ENCODE measurements at regions not wholly inside any gene's neighbourhood (a gene's known extent, or its start where the extent isn't known, plus 50 kb on each side); places are given as distances from the start of the nearest gene placed in this dataset.

DNA sequence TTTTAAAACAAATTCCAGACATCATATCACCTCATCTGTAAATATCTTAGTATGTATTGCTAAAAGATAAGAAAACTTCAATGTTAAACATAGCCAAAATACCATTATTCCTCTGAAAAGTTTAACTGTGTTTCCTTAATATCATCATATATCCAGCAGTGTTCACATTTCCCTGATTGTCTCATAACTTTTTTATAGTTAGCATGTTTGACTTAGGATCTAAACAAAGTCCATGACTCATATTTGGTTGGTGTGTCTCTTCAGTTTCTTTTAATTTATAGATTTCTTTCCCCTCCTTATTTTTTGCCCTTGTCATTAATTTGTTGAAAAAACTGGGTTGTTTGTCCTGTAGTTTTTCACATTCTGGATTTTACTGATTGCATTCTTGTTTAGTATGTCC lies 163.0 kb downstream of the RPS12 start:
- no peak for DNase-seq

DNA sequence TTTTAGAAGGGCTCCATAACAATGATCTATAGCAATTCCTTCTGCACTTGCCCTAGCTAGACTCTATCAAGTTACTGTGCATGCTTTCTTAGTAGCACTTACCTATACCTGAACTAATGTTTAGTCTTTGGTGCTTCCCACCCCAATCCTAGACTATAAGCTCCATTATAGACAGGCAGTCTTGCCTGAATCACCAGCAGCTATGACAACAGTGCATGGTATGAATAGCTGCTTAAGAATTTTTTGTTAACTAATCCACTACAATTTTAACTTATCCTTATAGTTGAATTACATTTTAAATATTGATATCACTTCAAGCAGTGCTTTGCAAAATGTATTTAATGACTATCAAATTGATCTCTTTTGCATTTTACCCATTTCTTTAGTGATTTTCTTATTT lies 164.3 kb downstream of the RPS12 start:
- no peak for DNase-seq

DNA sequence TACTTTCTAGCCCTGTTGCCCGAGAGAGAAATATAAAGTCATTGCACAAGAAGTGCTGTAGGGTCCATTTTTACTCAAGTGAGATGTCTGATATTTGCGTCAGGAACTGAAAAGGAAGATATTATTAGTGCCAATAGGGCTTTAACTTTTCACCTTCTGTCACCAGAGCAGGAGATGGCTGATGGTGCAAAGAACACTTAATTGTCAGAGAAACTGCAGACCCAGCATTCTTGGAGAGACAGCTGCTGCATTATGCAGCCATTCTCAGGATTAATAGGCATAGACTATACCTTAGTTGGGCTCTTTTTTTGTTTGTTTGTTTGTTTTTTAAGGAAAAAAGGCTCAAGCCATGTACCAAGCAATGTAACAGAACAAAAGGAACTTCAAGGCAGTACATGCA lies 179.4 kb downstream of the RPS12 start:
- DNase-seq, result no peak

DNA sequence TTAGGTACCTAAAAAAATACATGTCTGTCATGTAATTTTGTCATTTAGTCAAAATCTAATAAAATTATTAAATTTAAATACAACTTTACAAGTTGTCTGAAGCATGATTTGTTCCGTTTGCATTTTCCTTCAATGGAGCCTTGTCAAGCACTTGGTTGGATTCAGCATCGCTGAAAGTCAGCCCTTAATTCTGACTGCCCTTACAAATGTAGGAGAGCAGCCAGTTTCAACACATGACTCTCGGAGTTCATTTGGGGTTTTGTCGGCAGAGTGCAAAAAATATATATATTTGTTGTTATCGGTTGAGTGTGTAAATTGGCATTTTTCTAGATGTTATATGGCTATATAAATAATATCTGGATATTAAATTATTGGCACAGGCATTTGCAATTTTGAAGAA lies 180.6 kb downstream of the RPS12 start:
- DNase-seq, result no peak

DNA sequence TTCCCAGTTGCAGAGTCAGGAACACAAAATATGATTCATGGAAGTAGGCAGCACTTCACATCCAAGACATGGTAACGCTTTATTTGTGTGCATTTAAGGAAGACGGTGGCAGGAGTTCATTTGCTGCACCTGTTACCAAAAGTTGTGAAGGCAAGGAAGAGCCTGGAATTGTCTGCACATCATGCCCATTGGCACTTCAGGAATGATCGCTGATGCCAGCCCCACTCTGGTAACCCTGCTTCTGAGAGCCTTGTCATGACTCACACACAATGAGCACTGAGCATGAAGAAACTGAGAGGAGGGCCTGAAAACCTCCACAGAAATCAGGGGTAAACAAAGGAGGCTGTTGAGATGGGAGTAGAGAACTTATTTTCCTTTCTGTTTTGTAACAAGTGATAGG lies 181.1 kb downstream of the RPS12 start:
- no peak for DNase-seq

DNA sequence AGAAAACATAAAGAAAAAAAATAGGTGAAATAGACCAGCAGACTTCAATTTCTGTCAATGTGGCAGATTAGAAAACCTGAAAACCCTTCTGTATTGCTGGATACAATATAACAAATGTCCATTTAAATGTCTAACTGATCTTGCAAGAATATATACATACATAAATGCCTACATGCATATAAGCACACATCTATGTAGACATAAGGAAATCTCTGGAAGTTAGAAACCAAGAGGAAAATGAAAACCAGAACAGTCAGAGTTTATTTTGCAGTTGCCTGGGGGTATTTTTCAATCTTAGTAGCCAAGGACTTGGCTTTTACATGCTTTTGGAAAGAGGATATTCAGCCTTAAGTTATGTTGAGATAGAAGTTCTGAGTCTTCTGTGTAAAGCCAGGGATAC lies 184.0 kb downstream of the RPS12 start:
- no peak for DNase-seq

DNA sequence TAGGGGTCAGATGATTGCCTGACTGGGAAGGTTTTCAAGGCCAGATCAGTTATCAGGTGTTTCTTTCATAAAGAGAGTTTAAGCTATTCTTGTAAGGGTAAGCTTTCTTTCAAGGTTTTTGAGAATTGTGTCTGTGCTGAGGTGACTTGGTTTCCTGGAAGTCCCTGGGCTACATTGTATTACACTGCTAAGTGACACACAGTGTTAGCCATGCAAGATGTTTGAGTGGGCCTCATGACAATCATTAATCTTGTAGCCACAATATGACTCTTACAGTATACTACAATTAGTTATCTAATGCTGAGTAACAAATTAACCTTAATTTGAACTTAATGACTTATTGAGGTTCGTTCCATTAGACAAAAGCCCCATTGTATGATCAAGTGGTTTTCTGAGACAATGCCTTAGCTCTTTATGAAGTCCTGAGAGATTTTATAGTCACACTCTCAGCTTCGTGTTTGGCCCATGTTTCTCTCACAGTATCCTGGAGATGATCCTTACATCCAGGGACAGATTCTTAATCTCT lies 186.7 kb downstream of the RPS12 start:
- no peak for DNase-seq

DNA sequence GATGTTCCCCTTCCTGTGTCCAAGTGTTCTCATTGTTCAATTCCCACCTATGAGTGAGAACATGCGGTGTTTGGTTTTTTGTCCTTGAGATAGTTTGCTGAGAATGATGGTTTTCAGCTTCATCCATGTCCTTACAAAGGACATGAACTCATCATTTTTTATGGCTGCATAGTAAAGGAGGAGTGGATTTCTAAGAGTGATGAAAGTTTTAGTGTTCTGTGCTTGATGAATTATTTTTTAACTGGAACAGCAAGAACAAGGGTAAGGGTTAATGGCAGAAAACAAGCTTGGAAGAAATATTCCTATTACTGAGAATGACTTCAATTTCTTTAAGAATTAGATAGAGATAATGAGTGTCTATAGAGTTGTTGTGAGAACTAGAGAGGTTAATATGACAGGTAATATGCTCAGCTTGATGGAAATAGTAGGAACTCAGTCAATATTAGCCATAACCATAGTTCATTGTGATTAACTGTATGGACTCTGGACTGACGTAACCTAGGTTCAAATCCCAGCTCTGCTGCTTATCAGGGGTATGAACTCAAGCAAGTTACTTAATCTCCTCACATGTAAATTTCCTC lies 190.0 kb downstream of the RPS12 start:
- no peak for DNase-seq

DNA sequence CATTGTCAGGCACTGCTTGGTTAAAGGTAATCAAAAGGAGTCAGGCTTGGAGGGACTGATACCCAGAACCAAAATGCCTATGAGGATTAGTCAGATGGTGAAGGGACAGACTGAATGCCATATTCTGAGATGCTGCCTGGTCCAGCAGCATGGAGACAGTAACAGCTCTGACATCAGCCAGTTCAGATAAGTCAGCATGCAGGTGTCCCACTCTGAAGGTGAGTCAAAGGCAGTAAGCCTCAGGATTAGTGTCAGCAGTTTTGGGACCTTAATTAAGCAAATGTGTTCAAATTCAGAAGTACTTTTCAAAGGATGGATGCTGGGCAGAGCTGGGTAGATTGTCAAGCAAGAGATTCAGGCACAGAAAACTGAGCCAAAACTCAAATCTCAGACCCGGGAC lies 198.4 kb downstream of the RPS12 start:
- DNase-seq, result no peak

DNA sequence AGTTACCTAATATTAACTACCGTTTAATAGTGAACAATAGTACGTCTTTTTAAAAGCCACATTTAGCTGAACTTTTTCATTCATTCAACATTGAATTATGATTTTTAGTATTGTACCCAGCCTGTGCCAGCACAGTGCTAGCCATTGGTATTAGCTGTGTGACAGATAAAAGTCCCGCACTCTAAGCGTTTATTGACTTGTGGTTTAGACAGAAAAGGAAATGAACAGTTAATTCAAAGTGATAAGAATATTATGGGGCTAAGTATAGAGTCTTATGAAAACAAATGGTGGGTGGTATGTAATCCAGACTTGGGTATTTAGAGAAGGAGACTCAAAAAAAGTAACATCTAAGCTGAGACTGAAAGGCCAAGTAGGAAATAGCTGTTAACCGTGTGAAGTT lies 202.3 kb downstream of the RPS12 start:
- DNase-seq, result no peak

DNA sequence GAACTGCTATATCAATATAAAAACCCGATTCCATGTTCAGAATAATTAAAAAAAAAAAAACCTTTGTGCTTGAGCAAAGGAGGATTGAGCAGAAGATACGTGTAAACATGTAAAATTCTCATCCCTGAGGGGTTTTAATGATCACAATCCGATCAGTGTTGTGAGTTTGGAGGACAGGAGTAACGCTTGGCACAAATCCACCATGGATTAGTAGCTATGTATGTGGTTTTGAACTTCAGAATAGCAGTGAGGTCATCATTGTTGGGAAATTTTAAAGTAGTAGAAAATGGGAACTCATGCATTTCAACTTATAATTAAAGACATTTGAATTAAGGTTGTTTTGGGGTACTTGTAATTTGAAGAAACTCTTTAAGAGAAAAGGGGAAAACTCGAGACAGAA lies 203.2 kb downstream of the RPS12 start:
- DNase-seq, result no peak

DNA sequence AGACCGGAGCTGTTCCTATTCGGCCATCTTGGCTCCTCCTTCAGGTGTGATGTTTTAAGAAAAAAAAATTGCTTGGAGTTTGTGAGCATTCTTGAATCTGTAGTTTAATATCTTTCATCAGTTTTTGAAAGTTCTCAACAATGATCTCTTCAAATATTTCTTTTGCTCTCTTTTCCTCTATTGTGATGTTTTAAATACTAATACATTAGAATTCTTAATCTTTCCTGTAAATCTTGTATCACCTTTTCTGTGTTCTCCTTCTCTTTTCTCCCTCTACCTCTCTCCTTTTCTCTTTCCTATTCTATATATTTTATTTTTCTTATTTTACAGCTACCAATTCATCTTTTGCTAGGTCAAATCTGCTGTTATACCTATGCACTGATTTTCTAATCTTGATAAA lies 212.3 kb downstream of the RPS12 start:
- no peak for DNase-seq

DNA sequence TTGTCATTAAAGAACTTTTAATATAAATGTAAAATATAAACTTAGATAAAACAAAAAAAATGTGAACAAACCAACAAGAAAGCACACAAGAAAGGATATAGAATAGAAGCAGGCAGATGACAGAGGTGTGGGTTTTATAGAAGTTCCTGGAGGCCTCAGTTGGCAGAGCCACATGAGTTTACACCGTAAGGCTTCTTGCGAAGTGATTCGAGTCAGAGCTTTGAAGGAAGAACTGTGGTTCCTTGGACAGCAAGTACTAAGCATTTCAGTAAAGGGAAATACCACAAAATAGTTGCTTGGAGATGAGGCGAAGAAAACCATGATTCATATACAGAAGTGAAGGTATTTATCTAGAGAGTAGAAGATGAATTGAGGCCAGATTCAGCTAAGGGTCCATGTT lies 207.9 kb upstream of the EYA4 start:
- DNase-seq, result no peak

DNA sequence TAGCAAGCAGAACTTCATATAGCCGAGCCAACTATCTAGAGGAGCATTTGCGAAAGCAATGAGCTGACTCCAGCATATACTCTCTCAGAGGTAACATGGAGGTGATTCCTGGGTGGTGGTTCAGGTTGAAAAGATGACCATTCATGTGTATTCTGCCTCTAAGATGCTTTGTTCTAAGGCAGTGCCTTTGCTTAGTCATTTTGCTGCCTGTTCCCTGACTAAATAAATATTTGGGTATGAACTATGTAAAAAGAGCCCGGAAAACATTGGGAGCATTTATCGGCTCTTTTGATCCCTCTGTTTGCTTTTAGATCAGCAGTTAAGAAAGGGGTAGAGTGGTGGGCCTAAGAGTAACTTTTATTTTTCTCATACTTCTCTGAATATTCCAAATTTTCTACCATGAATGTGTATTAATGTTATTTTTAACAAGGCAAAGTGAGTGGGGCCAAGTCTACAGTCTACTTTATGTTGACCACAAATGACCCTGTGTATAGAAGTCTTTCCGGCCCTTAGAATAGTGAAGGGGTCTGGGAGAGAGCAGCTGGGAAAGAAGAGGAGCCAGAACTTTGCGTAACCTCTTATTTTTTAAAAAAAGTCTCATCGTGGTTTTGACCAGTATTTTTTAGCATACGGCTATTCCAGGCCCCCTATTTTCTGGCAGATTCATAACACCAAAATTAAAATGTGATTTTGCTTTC lies 206.5 kb upstream of the EYA4 start:
- no peak for DNase-seq

DNA sequence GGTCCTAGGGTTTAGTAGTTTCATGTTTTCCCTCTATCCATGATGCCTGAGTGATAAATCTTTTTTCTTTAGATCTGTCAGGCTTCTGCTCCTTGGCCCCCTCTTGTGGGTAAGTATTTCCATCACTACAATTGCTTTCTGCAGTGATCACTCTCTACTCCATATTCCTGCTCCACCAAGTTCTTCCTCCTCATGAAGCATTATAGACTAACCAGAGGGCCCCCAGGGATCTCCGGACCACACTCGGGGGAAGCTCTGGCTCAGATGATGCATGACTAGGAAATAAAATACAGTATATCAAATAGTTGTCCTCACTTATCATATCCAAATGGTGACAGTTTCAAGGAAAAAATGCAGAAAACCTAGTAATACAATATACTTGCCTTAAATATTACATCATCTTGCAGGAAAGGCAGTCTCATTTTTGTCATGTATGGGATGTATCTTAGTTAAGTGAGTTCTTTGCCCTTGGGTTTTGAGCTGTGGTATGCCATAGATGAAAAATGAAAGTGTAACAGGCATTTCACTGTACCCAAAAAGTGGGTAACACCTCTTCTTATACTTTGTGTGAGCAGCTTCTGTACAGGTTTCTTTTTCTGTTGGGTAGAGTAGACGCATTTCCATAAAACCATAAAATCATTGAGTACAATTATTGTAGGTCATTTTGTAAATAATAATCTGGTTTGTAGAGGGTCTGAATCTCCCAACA lies 200.9 kb upstream of the EYA4 start:
- no peak for DNase-seq

DNA sequence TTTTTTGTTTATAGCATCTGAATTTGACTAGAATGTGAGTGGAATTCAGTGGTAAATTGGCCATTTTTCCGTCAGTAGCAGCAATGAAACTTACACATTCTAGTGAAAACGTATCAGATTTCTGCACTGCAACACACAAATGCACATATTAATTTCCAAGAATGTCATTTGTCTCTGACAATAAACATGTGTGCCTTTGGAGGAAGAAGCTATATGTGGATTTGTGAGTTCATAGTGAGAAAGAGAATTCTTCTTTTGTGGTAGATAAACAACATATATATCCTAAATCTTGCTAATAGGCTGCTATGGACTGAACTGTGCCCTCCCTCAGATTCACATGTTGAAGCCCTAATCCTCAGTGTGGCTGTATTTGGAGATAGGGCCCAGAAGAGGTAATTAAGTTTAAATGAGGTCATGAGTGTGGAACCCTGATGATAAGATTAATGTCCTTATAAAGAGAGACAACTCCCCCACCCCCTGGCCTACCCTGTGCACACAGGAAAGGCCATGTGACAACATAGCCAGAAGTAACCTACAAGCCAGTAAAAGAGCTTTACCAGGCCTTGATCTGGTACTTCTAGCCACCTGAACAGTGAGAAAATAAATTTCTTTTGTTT lies 200.2 kb upstream of the EYA4 start:
- no peak for DNase-seq

DNA sequence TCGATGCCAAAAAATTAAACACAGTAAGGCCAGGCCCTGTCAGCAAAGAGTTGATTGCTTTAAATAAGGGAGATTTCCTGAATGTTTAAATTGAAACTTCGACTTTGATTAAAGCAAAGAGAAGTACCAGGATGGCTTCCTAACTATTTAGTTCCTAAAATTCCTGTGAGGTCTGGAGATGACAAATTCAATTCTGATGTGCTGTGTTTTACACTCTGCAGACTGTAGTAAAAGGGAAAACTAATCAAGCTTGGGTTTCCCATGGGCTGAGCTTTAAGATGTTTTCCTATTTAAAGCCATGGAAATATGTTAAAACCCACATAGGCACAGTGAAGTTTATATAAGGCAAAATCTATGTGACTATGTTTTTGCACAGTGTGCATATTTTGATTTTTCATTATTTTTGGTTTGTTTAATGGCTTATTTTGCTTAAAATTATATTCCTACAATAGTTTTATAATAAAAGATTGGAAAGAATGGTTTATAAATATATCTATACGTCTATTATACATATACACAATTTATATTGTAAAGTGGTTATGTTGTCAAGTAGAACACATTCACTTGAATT lies 198.5 kb upstream of the EYA4 start:
- DNase-seq, result no peak

DNA sequence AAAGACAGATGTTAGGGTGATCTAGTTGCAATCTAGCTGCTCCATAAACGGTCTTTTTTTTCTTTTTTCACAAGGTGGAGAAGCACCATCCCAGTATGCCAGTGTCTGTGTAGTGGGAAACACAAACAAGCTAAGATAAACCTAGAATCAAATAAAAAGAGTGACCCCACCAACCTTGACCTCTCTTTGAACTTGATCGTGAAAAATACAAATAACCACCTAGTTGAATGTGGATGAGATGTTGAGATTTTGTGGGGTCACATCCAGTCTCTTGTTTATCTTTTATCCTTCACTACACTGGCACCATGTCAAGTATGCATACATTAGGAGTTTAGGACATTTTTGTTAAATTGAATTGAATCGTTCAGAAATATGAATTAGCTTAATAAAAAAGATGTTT lies 194.6 kb upstream of the EYA4 start:
- no peak for DNase-seq

DNA sequence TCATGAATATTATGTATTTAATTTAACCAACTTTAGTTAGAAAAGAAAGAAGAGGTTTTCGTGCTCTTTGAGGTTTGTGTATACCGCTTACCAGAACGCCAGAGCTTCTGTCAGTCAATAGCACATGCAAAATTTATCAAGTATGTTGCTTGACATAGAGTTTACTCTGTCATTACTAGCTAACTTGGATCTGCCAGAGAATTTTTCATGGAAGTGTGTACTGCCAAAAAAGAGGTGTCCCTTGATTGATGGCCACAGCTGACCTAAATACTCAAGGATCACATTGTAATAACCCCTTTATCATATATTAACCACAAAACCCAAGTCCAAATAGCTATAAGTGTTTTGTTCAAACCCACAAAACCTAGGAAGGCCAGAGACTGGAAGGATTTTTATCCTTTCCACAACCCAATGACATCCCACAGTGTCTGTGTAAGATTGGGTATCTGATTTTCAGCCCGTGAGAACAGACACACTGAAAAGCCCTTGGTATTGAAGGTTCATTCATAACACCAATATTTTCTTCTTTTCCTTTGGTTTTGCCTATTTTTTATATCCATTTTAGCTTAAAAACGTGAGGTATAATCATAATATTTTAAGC lies 194.0 kb upstream of the EYA4 start:
- no peak for DNase-seq

DNA sequence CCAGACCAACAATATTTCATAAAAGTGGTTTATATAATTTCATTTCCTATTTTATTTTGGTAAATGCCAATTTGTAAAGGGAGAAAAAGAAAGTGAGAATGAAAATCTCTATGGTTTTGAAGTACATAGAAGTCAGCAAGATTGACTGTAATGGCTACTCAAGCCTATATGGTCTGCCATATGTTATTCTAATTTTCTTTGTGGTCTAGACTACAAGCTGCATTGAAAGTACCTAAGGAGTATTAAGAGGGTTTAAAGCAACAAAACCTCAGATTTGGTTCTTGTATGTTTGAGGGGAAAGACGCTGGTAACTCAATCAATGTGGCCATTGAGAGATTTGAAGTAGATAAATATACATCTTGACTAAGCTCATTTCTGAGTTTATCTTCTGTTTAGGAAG lies 193.5 kb upstream of the EYA4 start:
- DNase-seq, result no peak

DNA sequence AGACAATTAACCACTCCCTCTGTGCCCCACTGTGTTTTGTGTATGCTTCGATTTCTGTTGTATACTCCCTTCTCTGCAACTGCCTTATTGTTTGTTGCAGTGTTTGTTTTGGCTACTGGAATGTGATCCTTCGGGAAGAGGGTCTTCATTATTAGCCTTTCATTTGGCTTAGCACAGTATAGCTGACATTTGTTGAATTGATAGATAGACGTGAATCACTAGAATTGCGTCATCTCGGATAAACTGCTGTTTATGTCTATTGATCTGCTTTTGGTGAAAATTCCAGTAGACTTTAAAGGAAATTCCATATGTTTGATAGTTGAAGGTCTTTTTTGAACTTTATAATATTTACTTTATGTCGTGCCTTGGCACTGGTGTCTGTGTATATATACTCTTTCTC lies 189.9 kb upstream of the EYA4 start:
- no peak for DNase-seq

DNA sequence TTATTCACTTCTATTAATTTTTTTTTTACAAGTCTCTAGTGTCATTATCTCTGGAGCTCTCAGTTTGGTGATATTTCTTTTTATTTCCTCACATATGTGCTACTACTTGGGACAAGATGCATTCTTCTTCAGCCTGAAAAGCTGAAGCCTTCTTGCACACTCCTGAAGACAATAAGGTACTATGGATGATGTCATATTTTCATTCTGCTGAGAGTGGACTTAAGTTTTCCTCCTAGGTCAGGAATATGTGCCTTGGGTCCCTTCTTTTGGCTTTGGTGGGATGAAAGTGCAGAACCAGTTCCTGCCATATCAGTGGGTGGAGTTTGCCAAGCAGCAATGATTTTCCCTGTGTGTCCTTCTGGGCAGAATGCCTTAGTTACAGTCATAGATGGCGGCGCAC lies 188.7 kb upstream of the EYA4 start:
- no peak for DNase-seq

DNA sequence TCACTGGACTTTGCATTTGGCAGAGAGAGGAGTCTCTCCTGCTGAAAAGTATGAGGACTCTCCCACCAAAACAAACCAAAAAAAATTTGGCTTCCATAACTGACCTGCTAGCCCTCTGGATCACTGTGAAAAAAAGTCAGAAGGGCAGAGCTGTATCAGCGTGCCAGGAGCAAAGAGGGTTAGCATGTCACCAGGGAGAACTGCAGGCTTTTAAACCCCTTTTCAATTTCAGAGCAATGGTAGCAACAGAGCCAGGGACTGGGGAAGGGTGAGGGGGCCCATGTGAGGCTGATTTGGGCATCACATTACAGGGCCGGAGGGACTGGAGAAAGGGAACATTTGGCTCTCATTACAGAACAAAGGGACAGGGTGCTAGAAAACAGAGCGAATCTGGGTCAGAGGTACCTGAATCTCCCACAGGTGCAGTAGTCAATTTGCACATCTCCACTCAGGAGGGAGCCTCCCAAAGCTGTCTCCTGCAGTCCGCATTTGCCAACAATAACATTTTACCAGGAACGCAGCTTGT lies 185.7 kb upstream of the EYA4 start:
- DNase-seq, result no peak
